ENCODE measurements at regions not wholly inside any gene's neighbourhood (a gene's known extent, or its start where the extent isn't known, plus 50 kb on each side); places are given as distances from the start of the nearest gene placed in this dataset.
"Not testable (repeated sequence)": the region's sequence is repeated elsewhere in the genome, so short reads cannot be mapped to it uniquely, and the experiment has no call there.

GRCh38 chr9:18063856-18064390 is 410.0 kb upstream of the ADAMTSL1 start:
- ChIA-PET RAD21 (ENCODE audit: low non-redundant PET in 1 of 2, low total read pairs in 2 of 2, uncharacterized antibody in 2 of 2, unreplicated experiment in 2 of 2) (no interaction called here), CTCF (no interaction called here), POLR2A (no interaction called here)
- Histone ChIP-seq H3K4me1 (ENCODE audit: control insufficient read depth in 1 of 2, insufficient read depth in 2 of 2, low read length in 2 of 2) (no peaks in the 10 kb centered on the region), H3K9me3 (ENCODE audit: control insufficient read depth in 1 of 2, insufficient read depth in 1 of 2, low read depth in 1 of 2, low read length in 2 of 2) (peaks cover 0 to 3% of the 10 kb centered on the region in 2 experiments; a peak in 1 of 4 replicates), H3K4me3 (replicated peaks in 1 of 2; ENCODE audit: low read depth in 1 of 2, low read length in 2 of 2) (no peak overlapping the region), H4K20me1 (ENCODE audit: insufficient read depth) (no peaks in the 10 kb centered on the region), H3K4me2 (ENCODE audit: low read length) (no peak overlapping the region), H3K36me3 (ENCODE audit: control insufficient read depth in 1 of 2, insufficient read depth in 2 of 2, low read length in 2 of 2) (no peaks in the 10 kb centered on the region), H2AFZ (ENCODE audit: low read depth, low read length, poor library complexity, severe bottlenecking) (no peak overlapping the region), H3K9me2 (ENCODE audit: insufficient read depth) (no peaks in the 10 kb centered on the region), H3K9ac (ENCODE audit: low read length) (no peak overlapping the region), H3K27me3 (ENCODE audit: insufficient read depth, low read length) (no peaks in the 10 kb centered on the region), H3K79me2 (ENCODE audit: insufficient read depth, low read length) (no peaks in the 10 kb centered on the region), H3K27ac (ENCODE audit: low read depth, low read length) (no peak overlapping the region)
- intact Hi-C loops (cut with micrococcal nuclease) = no loop called here
- DNase-seq (ENCODE audit: low read depth, low spot score) (no peak), ATAC-seq (no peak)
- TF ChIP-seq TCF7L2 (IDR thresholded peaks at IDR 0.05; ENCODE audit: borderline replicate concordance, extremely low read depth, insufficient read depth, insufficient read length) (no peak), POLR2AphosphoS5 (IDR thresholded peaks at IDR 0.05; ENCODE audit: low read depth, low read length) (no peak), EZH2phosphoT487 (IDR thresholded peaks at IDR 0.05; ENCODE audit: borderline replicate concordance) (no peak), ELF1 (IDR thresholded peaks at IDR 0.05; ENCODE audit: borderline replicate concordance, low read depth) (no peak), SP1 (IDR thresholded peaks at IDR 0.05; ENCODE audit: low read depth) (no peak), CBX3 (IDR thresholded peaks at IDR 0.05; ENCODE audit: low read depth) (no peak), ZFX (IDR thresholded peaks at IDR 0.05) (no peak), JUND (IDR thresholded peaks at IDR 0.05) (no peak), EZH2 (IDR thresholded peaks at IDR 0.05) (no peak), POLR2A (IDR thresholded peaks at IDR 0.05; ENCODE audit: borderline replicate concordance, extremely low read depth, insufficient read depth, insufficient read length) (no peak), FOSL1 (IDR thresholded peaks at IDR 0.05; ENCODE audit: low read depth) (no peak), SRF (IDR thresholded peaks at IDR 0.05; ENCODE audit: low read depth) (no peak), ZBTB33 (IDR thresholded peaks at IDR 0.05; ENCODE audit: extremely low read depth, insufficient replicate concordance, low read length) (no peak), MAX (IDR thresholded peaks at IDR 0.05) (no peak)
- BruUV-seq (replicated peaks) = no TSS peak

- CTCF ChIA-PET; H2AFZ ChIP-seq (ENCODE audit: low read depth, low read length, poor library complexity, severe bottlenecking); H3K9ac ChIP-seq (ENCODE audit: low read length); H3K36me3 ChIP-seq (ENCODE audit: control insufficient read depth in 1 of 2, insufficient read depth in 2 of 2, low read length in 2 of 2); DNase-seq (ENCODE audit: low read depth, low spot score); POLR2A ChIA-PET; RAD21 ChIA-PET (ENCODE audit: low non-redundant PET in 1 of 2, low total read pairs in 2 of 2, uncharacterized antibody in 2 of 2, unreplicated experiment in 2 of 2); BruUV-seq (replicated peaks); H3K4me2 ChIP-seq (ENCODE audit: low read length); H3K4me3 ChIP-seq (replicated peaks in 1 of 2; ENCODE audit: low read depth in 1 of 2, low read length in 2 of 2); H3K27ac ChIP-seq (ENCODE audit: low read depth, low read length); H3K9me2 ChIP-seq (ENCODE audit: insufficient read depth); H3K9me3 ChIP-seq (ENCODE audit: control insufficient read depth in 1 of 2, insufficient read depth in 1 of 2, low read depth in 1 of 2, low read length in 2 of 2); ATAC-seq; H3K4me1 ChIP-seq (ENCODE audit: control insufficient read depth in 1 of 2, insufficient read depth in 2 of 2, low read length in 2 of 2); intact Hi-C loops (cut with micrococcal nuclease); H3K79me2 ChIP-seq (ENCODE audit: insufficient read depth, low read length); H3K27me3 ChIP-seq (ENCODE audit: insufficient read depth, low read length); H4K20me1 ChIP-seq (ENCODE audit: insufficient read depth): not testable (repeated sequence)
These were observed 407.3 kb upstream of the ADAMTSL1 start for GRCh38 chr9:18066608-18067007.
